DMS53 treated with DMSO at 0.1 percent for 48 hours (cell line): ENCODE measurements at regions not wholly inside any gene's neighbourhood (a gene's known extent, or its start where the extent isn't known, plus 50 kb on each side); places are given as distances from the start of the nearest gene placed in this dataset.
"Not testable (repeated sequence)": the region's sequence is repeated elsewhere in the genome, so short reads cannot be mapped to it uniquely, and the experiment has no call there.

Experiments used
- DNase-seq: peaks from one replicate; lab custom pipeline; 2025; ENCODE audit not compliant: unreplicated experiment; lab: John Stamatoyannopoulos, UW

- DNase-seq = no peak
These were observed 187.3 kb upstream of the KIF2B start for GRCh38 chr17:53635444-53635843.

GRCh38 chr17:53633856-53634255 lies 188.9 kb upstream of the KIF2B start:
- no peak for DNase-seq

DNA sequence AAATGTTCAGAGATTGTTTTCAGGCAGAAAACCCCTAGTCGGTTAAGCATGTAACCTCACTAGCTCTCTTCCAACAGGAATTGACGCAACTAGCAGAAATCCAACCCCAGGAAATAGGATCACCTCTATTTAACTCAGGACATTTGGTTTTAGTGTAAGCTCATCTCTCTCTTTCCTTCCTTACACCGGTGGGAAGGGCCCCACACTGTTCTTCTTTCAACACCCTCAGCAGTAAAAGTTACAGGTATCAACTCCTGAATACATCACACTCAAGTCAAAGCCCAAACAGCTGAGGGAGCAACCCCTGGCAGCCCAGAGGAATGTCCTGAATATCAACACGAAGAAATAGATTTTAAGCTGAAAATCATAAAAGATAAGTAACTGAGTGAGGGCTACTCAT lies 191.2 kb upstream of the KIF2B start:
- DNase-seq = no peak

- no peak for DNase-seq
These were observed 192.1 kb upstream of the KIF2B start for GRCh38 chr17:53630638-53631037.

- no peak for DNase-seq
These were observed 192.6 kb upstream of the KIF2B start for GRCh38 chr17:53630115-53630514.

DNA sequence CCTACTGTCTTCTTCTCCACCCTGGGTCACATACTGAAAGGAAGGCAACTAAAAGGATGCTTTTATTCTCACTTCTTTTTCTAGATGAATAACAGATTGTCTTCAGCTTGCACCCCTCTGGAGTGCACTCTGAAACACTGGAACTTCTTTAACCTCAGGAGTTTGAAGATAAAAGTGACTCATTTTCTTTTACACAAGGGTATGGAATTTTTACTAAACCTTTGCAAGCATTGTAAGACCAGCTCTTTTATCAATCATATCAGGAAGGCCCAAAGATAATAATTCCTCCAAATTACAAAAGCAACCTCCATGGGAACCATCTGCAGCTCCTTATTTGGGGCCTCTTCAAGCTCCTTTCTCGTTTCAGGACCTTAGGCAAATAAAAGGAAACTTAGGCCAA lies 193.5 kb upstream of the KIF2B start:
- DNase-seq = no peak

- DNase-seq = no peak
These were observed 194.7 kb upstream of the KIF2B start for GRCh38 chr17:53628011-53628410.

DNA sequence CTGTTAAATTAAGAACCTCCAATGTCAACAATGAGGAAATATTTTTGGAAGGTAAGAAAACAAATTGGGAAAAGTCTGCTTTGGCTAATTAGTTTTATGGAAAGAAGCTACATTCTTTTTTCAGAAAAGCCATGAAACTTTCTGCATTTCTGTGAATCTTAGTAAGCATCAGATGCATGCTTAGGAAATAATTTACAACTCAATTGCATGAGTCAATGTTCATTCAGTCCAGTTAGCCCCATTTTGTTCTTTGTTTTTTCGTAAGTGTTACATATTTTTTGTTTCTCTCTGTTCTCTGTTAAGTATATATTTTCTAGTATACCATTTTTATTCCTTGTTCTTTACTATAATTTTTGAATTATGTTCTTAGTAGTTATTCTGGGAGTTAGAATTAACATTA lies 195.2 kb upstream of the KIF2B start:
- no peak for DNase-seq

GRCh38 chr17:53626286-53626685 lies 196.4 kb upstream of the KIF2B start:
- DNase-seq = no peak

DNA sequence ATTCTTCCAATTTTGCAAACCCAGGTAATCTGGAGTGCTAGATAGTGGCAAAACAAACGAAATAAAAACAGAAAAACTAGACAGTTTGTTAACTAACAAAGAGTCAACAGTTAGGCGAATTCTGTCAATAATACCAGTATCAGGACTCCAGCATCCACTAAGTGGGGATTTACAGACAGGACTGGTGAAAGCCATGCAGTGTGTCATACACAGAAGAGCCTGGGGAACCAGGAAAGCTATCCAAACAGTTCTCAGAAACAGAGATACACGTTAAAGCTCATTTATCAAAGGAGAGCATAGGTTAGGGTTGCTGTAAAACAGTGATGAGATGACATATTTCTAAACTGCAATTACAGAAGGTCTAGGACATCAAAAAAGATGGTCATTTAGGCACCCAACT lies 203.7 kb upstream of the KIF2B start:
- no peak for DNase-seq

DNA sequence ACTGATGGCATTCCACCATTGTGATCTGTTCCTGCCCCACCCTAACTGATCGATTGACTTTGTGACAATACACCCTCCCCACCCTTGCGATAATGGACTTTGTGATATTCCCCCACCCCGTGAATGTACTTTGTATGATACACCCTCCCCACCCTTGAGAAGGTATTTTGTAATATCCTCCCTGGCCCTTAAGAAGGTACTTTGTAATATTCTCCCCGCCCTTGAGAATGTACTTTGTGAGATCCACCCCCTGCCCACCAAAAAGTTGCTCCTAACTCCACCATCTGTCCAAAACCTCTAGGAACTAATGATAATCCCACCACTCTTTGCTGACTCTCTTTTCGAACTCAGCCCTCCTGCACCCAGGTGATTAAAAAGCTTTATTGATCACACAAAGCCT lies 214.5 kb upstream of the KIF2B start:
- DNase-seq = not testable (repeated sequence)

DNA sequence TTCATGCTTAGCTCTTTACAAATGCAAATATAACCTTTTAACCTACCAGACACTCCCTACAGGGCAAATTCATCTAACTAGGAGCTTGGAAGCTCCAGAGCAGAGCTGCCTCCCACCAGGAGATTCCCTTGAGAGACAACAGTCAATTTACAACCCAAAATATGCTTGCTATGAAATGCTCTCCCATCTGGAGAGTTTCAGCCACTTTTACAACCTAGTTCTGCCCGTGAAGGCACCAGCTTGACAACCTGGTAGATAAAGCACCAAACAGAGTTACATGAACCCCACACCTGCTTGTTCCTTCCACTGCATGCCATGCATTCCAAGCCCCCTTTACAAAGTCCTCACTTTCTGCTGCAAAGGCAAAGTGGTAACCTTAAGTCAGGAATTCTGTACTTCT lies 215.3 kb upstream of the KIF2B start:
- DNase-seq = no peak

DNA sequence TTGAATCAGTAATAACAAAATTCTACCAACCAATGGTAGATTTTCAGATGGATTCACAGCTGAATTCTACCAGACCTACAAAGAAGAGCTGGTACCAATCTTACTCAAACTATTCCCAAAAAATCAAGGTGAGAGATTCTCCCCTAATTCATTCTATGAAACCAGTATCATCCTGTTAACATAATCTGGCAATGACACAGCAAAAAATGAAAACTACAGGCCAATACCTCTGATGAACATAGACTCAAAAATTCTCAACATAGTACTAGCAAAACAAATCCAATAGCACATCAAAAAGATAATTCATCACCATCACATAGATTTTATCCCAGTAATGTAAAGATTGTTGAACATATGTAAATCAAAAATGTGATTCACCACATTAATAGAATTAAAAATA lies 234.4 kb upstream of the KIF2B start:
- no peak for DNase-seq

GRCh38 chr17:53574038-53574437 lies 248.7 kb upstream of the KIF2B start:
- no peak for DNase-seq

- no peak for DNase-seq
These were observed 251.4 kb upstream of the KIF2B start for GRCh38 chr17:53571342-53571741.

- DNase-seq = no peak
These were observed 252.0 kb upstream of the KIF2B start for GRCh38 chr17:53570731-53571130.

- DNase-seq = no peak
These were observed 261.8 kb upstream of the KIF2B start for GRCh38 chr17:53560953-53561352.

GRCh38 chr17:53548252-53548651 lies 274.5 kb upstream of the KIF2B start:
- DNase-seq = no peak

DNA sequence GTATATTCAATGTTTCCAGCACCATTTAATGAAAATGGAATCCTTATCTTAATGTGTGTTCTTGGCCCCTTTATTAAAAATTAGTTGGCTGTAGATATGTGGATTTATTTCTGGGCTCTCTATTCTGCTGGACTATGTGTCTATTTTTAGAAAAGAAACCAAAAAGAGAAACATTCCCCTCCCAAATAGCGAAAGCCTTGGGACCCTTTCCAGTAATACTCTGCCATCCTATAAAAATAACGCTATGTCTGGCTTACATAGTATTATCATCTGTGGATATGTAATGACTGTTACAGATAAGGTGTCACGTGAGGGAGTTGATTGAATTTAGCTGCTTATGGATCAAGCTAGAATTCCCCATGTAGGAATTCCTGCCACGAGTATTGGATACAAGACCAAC lies 279.3 kb upstream of the KIF2B start:
- no peak for DNase-seq

GRCh38 chr17:53538129-53538617 lies 284.6 kb upstream of the KIF2B start:
- no peak for DNase-seq

DNA sequence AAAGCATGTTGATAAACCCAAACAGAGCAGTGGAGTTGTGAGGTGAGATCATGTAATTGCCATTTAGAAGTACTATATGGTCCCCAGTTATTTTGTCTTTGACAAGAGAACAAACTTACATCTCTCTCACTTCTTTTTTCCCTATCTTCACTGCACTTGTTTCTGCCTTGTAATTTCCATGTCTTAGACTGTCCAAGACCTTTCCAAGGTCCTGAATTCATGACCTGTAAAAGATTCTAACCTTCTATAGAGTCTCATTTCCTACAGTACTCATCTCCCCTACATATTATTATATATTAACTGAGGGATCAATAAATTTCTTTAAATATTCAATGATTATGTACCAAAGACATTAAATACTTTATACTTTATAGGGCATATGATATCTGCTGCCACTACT lies 295.3 kb upstream of the KIF2B start:
- DNase-seq = no peak

DNA sequence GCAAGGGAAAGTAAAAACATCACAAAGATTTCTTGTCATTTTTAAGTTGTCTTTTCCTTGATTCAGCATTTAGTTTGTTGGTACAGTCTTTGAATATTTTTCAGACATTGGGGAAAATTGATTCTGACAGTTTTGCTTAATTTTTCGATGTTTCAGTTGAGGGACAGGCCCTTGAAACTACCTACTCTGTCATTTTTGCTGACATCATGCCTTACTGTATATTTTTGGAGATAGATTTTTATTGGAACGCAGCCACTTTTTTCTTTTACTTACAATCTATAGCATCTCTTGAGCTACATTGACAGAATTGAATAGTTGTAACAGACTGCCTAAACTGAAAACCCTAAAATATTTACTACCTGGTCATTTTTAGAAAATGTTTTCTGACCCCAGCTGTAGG lies 297.1 kb upstream of the KIF2B start:
- no peak for DNase-seq

DNA sequence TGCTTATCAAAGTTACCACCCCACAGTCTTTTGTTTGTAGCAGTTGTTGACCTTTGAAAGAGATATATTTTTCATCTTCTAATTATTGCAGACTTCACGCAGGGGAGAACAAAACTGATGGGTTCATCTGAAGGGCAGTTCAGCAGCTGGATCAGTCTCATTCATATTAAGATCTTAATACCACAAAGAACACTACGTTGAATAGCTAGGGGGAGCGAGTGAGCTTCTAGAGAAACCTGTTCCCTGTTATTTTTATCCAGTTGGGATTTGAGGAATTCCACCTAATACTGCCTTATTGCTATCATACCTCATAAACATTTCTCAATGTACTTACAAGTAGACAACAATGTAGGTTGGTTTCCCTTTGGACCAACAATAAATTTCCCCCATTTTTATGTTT lies 306.1 kb upstream of the KIF2B start:
- DNase-seq = peak; percentile 12

DNA sequence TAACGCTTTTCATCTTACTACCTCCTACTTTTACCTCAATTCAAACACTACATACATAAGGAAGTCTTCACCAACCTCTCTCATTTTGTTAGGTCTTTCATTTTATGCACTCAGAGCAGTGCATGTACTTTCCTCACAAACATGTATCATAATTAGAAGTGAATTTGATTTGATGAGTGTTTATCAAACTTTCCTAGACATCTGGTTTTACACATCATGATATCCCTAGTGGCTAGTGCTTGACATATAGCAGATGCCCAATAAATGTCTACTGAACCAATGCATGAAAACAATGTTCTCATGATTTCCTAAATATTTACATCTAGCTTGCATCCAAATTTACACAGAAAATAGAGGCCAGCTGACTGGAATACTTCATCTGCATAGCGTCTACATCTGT lies 323.4 kb upstream of the KIF2B start:
- no peak for DNase-seq
